Hepatocyte (in vitro differentiated cells): ENCODE measurements at regions not wholly inside any gene's neighbourhood (a gene's known extent, or its start where the extent isn't known, plus 50 kb on each side); places are given as distances from the start of the nearest gene placed in this dataset.

Experiments used
- CTCF ChIP-seq: fragments of 200-600 bp; sonication (generic); IDR thresholded peaks from 2 replicates; pipeline ENCODE4 v1.5.1; 2016; ENCODE audit warnings: antibody characterized with exemption, mild to moderate bottlenecking; ENCODE audit not compliant: poor library complexity
- EZH2 ChIP-seq: fragments of 200-600 bp; sonication (generic); IDR thresholded peaks from 2 replicates; pipeline ENCODE4 v1.6.1; 2016; ENCODE audit warnings: antibody characterized with exemption, mild to moderate bottlenecking, borderline replicate concordance
- EZH2phosphoT487 ChIP-seq: fragments of 200-600 bp; sonication (generic); IDR thresholded peaks from one replicate; pipeline ENCODE4 v1.6.1; 2018; ENCODE audit warnings: antibody characterized with exemption, mild to moderate bottlenecking, low read depth, moderate library complexity; ENCODE audit not compliant: unreplicated experiment, severe bottlenecking

DNA sequence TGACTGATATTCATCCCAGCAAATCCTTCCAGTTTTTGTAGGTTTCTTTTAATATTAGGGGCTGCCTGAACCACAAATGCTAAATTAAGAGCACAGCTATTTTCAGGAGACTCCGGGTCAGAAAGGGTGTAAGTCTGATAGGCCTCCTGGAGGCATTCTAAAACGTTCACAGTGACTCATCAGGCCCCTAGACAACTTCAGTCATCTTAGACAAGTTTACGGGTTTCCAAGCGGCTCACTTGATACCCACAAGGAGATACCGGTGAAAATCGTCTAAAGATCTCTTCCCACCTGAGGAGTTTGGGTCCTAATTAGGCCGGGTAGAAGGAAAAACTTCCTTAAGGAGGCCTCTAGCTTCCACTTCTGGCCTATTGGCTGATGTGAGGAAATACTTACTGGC lies 342.7 kb upstream of the USP9Y start:
- TF ChIP-seq CTCF (no peak), EZH2 (no peak), EZH2phosphoT487 (no peak)
